PFSK-1 (cell line): ENCODE measurements at regions not wholly inside any gene's neighbourhood (a gene's known extent, or its start where the extent isn't known, plus 50 kb on each side); places are given as distances from the start of the nearest gene placed in this dataset.

Experiments
- FOXP2 ChIP-seq: optimal IDR thresholded peaks from 2 replicates; pipeline ENCODE3; 2011; ENCODE audit warnings: borderline replicate concordance, control low read depth, inconsistent platforms; ENCODE audit not compliant: insufficient read depth; ENCODE audit errors: extremely low read length, extremely low read depth
- POLR2AphosphoS5 ChIP-seq: IDR thresholded peaks from 2 replicates; pipeline ENCODE4 v1.6.1; 2012; ENCODE audit warnings: low read depth, mild to moderate bottlenecking, control low read depth, low read length, moderate library complexity
- REST ChIP-seq, 2 experiments: IDR thresholded peaks; 2 replicates each; pipeline versions ENCODE4 v1.6.1 to v1.8.0; 2011 to 2012; ENCODE audit warnings: low read depth in 2 of 2, low read length in 2 of 2, control low read depth in 1 of 2, inconsistent platforms in 1 of 2, mild to moderate bottlenecking in 1 of 2, moderate library complexity in 1 of 2; ENCODE audit not compliant: insufficient read depth in 1 of 2
- SIN3A ChIP-seq: IDR thresholded peaks from 2 replicates; pipeline ENCODE4 v1.6.1; 2012; ENCODE audit warnings: mild to moderate bottlenecking, low read length, moderate library complexity, borderline replicate concordance; ENCODE audit not compliant: insufficient read depth
- TAF1 ChIP-seq: IDR thresholded peaks from 2 replicates; pipeline ENCODE4 v1.6.1; 2012; ENCODE audit warnings: low read length, control low read depth, borderline replicate concordance; ENCODE audit not compliant: insufficient read depth

DNA sequence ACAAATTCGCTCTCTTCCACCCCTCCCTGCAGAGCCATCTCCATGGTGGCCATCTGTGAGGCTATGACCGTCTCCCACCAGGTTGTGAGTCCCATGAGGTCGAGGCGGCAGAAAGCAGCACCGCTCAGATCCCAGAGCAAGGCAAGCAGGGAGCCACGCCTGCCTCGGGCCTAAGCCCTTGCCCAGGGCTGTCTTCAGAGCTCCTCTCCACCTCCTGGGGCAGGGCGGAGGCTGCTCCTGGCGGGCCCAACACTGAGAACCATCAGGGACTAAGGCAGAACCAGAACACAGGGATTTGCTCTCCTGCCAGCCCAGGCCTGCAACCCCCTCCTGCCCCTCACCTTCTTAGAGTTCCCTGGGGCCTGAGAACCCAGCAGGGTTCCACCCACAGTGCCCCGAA is 80.9 kb upstream of the WNT11 start:
- no peak for TF ChIP-seq POLR2AphosphoS5
- no peak for TF ChIP-seq SIN3A
- TF ChIP-seq TAF1 = no peak
- no peak for TF ChIP-seq REST (IDR thresholded peaks at IDR 0.05; ENCODE audit: insufficient read depth in 1 of 2, low read depth in 2 of 2, low read length in 2 of 2)

GRCh38 chr11:76285397-76286104 is 79.2 kb upstream of the WNT11 start:
- TF ChIP-seq TAF1 = no peak
- no peak for TF ChIP-seq FOXP2

GRCh38 chr11:76284161-76284560 is 77.9 kb upstream of the WNT11 start:
- TF ChIP-seq REST (IDR thresholded peaks at IDR 0.05; ENCODE audit: insufficient read depth in 1 of 2, low read depth in 2 of 2, low read length in 2 of 2) (no peak), POLR2AphosphoS5 (no peak), FOXP2 (no peak), TAF1 (no peak), SIN3A (no peak)

GRCh38 chr11:76282811-76283595 is 76.7 kb upstream of the WNT11 start:
- TF ChIP-seq REST (IDR thresholded peaks at IDR 0.05; ENCODE audit: insufficient read depth in 1 of 2, low read depth in 2 of 2, low read length in 2 of 2) (no peak), FOXP2 (no peak), SIN3A (no peak), TAF1 (no peak), POLR2AphosphoS5 (no peak)

DNA sequence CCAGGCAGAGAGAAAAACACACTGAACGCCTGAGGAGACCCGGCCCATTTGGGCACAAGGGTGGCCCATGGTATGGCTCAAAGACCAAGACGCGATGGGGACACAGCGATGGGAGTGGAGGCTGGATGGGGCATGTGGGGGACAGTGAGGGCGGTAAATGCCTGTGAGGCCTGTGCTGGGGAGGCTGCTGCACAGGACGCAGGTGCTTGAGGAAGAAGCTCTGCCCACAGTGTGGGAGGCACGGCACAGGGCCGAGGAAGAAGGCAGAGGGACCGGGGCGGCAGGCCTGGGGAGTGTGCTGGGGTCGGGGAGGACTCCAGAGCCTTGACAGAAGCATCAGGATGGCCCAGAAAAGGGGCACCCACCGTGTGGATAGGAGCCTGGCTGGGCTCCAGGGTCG is 75.9 kb upstream of the WNT11 start:
- TF ChIP-seq TAF1 (no peak), SIN3A (no peak), REST (IDR thresholded peaks at IDR 0.05; ENCODE audit: insufficient read depth in 1 of 2, low read depth in 2 of 2, low read length in 2 of 2) (no peak), FOXP2 (no peak), POLR2AphosphoS5 (no peak)
